ENCODE measurements at regions not wholly inside any gene's neighbourhood (a gene's known extent, or its start where the extent isn't known, plus 50 kb on each side); places are given as distances from the start of the nearest gene placed in this dataset.

- ATAC-seq (no peak), DNase-seq (ENCODE audit: low read depth, low spot score) (no peak)
- H3K4me1 ChIP-seq (ENCODE audit: control insufficient read depth in 1 of 2, insufficient read depth in 2 of 2, low read length in 2 of 2) = no peaks in the 10 kb centered on the region
- no peak overlapping the region for H3K9ac ChIP-seq (ENCODE audit: low read length)
- H2AFZ ChIP-seq (ENCODE audit: low read depth, low read length, poor library complexity, severe bottlenecking) = no peak overlapping the region
- no peaks in the 10 kb centered on the region for H3K9me3 ChIP-seq (ENCODE audit: control insufficient read depth in 1 of 2, insufficient read depth in 1 of 2, low read depth in 1 of 2, low read length in 2 of 2)
- CTCF ChIA-PET = no interaction called here
- POLR2A ChIA-PET = no interaction called here
- no peaks in the 10 kb centered on the region for H4K20me1 ChIP-seq (ENCODE audit: insufficient read depth)
- no peak overlapping the region for H3K27ac ChIP-seq (ENCODE audit: low read depth, low read length)
- TF ChIP-seq SIN3A (IDR thresholded peaks at IDR 0.05; ENCODE audit: low read depth) = no peak
- H3K4me3 ChIP-seq (replicated peaks in 1 of 2; ENCODE audit: low read depth in 1 of 2, low read length in 2 of 2) = no peak overlapping the region
- no peaks in the 10 kb centered on the region for H3K9me2 ChIP-seq (ENCODE audit: insufficient read depth)
- no peaks in the 10 kb centered on the region for H3K79me2 ChIP-seq (ENCODE audit: insufficient read depth, low read length)
- RAD21 ChIA-PET (ENCODE audit: low non-redundant PET in 1 of 2, low total read pairs in 2 of 2, uncharacterized antibody in 2 of 2, unreplicated experiment in 2 of 2) = no interaction called here
- no TSS peak for BruUV-seq (replicated peaks)
- intact Hi-C loops (cut with micrococcal nuclease) = no loop called here
- no peak overlapping the region for H3K4me2 ChIP-seq (ENCODE audit: low read length)
- 0 out of 2 replicates have a peak, but pooled peaks cover 2% of the 10 kb centered on the region for H3K27me3 ChIP-seq (ENCODE audit: insufficient read depth, low read length)
- no peaks in the 10 kb centered on the region for H3K36me3 ChIP-seq (ENCODE audit: control insufficient read depth in 1 of 2, insufficient read depth in 2 of 2, low read length in 2 of 2)
Observed at GRCh38 chr15:99914723-99915122, 181.5 kb upstream of the LYSMD4 start.

- no peak for DNase-seq (ENCODE audit: low read depth, low spot score)
- H3K4me3 ChIP-seq (replicated peaks in 1 of 2; ENCODE audit: low read depth in 1 of 2, low read length in 2 of 2) = no peak overlapping the region
- RAD21 ChIA-PET (ENCODE audit: low non-redundant PET in 1 of 2, low total read pairs in 2 of 2, uncharacterized antibody in 2 of 2, unreplicated experiment in 2 of 2) = no interaction called here
- no peaks in the 10 kb centered on the region for H3K9me3 ChIP-seq (ENCODE audit: control insufficient read depth in 1 of 2, insufficient read depth in 1 of 2, low read depth in 1 of 2, low read length in 2 of 2)
- no peak for ATAC-seq
- POLR2A ChIA-PET = no interaction called here
- intact Hi-C loops (cut with micrococcal nuclease) = no loop called here
- H3K4me1 ChIP-seq (ENCODE audit: control insufficient read depth in 1 of 2, insufficient read depth in 2 of 2, low read length in 2 of 2) = no peaks in the 10 kb centered on the region
- no peaks in the 10 kb centered on the region for H4K20me1 ChIP-seq (ENCODE audit: insufficient read depth)
- no peak overlapping the region for H3K27ac ChIP-seq (ENCODE audit: low read depth, low read length)
- H3K9ac ChIP-seq (ENCODE audit: low read length) = no peak overlapping the region
- H3K27me3 ChIP-seq (ENCODE audit: insufficient read depth, low read length) = no peaks in the 10 kb centered on the region
- no peak overlapping the region for H2AFZ ChIP-seq (ENCODE audit: low read depth, low read length, poor library complexity, severe bottlenecking)
- CTCF ChIA-PET = no interaction called here
- BruUV-seq (replicated peaks) = no TSS peak
- H3K36me3 ChIP-seq (ENCODE audit: control insufficient read depth in 1 of 2, insufficient read depth in 2 of 2, low read length in 2 of 2) = no peaks in the 10 kb centered on the region
- H3K9me2 ChIP-seq (ENCODE audit: insufficient read depth) = no peaks in the 10 kb centered on the region
- no peak overlapping the region for H3K4me2 ChIP-seq (ENCODE audit: low read length)
- H3K79me2 ChIP-seq (ENCODE audit: insufficient read depth, low read length) = no peaks in the 10 kb centered on the region
- TF ChIP-seq YY1 (IDR thresholded peaks at IDR 0.05; ENCODE audit: extremely low read depth, insufficient replicate concordance, low read depth, low read length) (no peak), ATF3 (IDR thresholded peaks at IDR 0.05) (no peak), REST (IDR thresholded peaks at IDR 0.05; ENCODE audit: low read depth) (no peak), ZFX (IDR thresholded peaks at IDR 0.05) (no peak), CEBPB (IDR thresholded peaks at IDR 0.05; ENCODE audit: low read depth) (no peak), JUND (IDR thresholded peaks at IDR 0.05) (no peak), SRF (IDR thresholded peaks at IDR 0.05; ENCODE audit: low read depth) (no peak), CTCF (IDR thresholded peaks at IDR 0.05 in 2 of 3, conservative IDR thresholded peaks at IDR 0.05 in 1 of 3; ENCODE audit: borderline replicate concordance in 1 of 3, insufficient read depth in 1 of 3, low read depth in 2 of 3, low read length in 2 of 3) (no peak), SP1 (IDR thresholded peaks at IDR 0.05; ENCODE audit: low read depth) (no peak), ZBTB33 (IDR thresholded peaks at IDR 0.05; ENCODE audit: extremely low read depth, insufficient replicate concordance, low read length) (no peak), POLR2AphosphoS5 (IDR thresholded peaks at IDR 0.05; ENCODE audit: low read depth, low read length) (no peak), EZH2 (IDR thresholded peaks at IDR 0.05) (no peak), TCF7L2 (IDR thresholded peaks at IDR 0.05; ENCODE audit: borderline replicate concordance, extremely low read depth, insufficient read depth, insufficient read length) (no peak)
Observed at GRCh38 chr15:99911816-99912215, 178.6 kb upstream of the LYSMD4 start.

Measured in HCT116 (cell line).